HAP-1 (cell line): ENCODE measurements at regions not wholly inside any gene's neighbourhood (a gene's known extent, or its start where the extent isn't known, plus 50 kb on each side); places are given as distances from the start of the nearest gene placed in this dataset.

Source experiments
- DNase-seq, 2 experiments: peaks; one replicate each; pipeline ENCODE4 v3.0.0-alpha.2; 2016 to 2020; ENCODE audit warnings: low spot score in 2 of 2
- H3K27me3 ChIP-seq: fragments of 250-450 bp; sonication (Bioruptor Pico); 2 replicates; pipeline ENCODE4 v1.5.1; 2020; ENCODE audit warnings: low read depth, mild to moderate bottlenecking, moderate library complexity
- H3K36me3 ChIP-seq: fragments of 250-450 bp; sonication (Bioruptor Pico); replicated peaks from 2 replicates; pipeline ENCODE4 v1.5.1; 2020; ENCODE audit warnings: mild to moderate bottlenecking
- H3K4me1 ChIP-seq: fragments of 250-450 bp; sonication (Bioruptor Pico); 2 replicates; pipeline ENCODE4 v1.5.1; 2020; ENCODE audit warnings: mild to moderate bottlenecking
- H3K4me3 ChIP-seq: fragments of 250-450 bp; sonication (Bioruptor Pico); 2 replicates; pipeline ENCODE4 v1.5.1; 2020; ENCODE audit warnings: mild to moderate bottlenecking, moderate library complexity
- H3K9me3 ChIP-seq: fragments of 250-450 bp; sonication (Bioruptor Pico); 2 replicates; pipeline ENCODE4 v1.5.1; 2020; ENCODE audit warnings: mild to moderate bottlenecking, moderate library complexity
- in situ Hi-C: fragments of 300-500 bp; cut with MboI; formaldehyde crosslinking; loops from 3 replicates; pipeline ENCODE4 v1.14.3; 2020; ENCODE audit warnings: low sequenced_read_pairs, inconsistent platforms, mixed read lengths

GRCh38 chr3:106172780-106173179 lies 304.0 kb upstream of the CBLB start:
- Histone ChIP-seq H3K27me3 (no peaks in the 10 kb centered on the region), H3K4me3 (no peak overlapping the region), H3K9me3 (no peaks in the 10 kb centered on the region), H3K36me3 (no peaks in the 10 kb centered on the region), H3K4me1 (peaks cover 14% of the 10 kb centered on the region)
- DNase-seq: no peak
- in situ Hi-C loops: no loop called here

GRCh38 chr3:106175276-106175675 lies 306.5 kb upstream of the CBLB start:
- H3K4me1 ChIP-seq: peaks cover 9% of the 10 kb centered on the region
- DNase-seq: no peak
- in situ Hi-C loops: no loop called here
- H3K9me3 ChIP-seq: no peaks in the 10 kb centered on the region
- H3K36me3 ChIP-seq: no peaks in the 10 kb centered on the region
- H3K4me3 ChIP-seq: no peak overlapping the region
- H3K27me3 ChIP-seq: no peaks in the 10 kb centered on the region

- H3K9me3 ChIP-seq: no peaks in the 10 kb centered on the region
- H3K4me3 ChIP-seq: no peak overlapping the region
- peaks cover 9% of the 10 kb centered on the region for H3K4me1 ChIP-seq
- H3K27me3 ChIP-seq: no peaks in the 10 kb centered on the region
- H3K36me3 ChIP-seq: no peaks in the 10 kb centered on the region
- in situ Hi-C loops: no loop called here
- no peak for DNase-seq
These were observed 307.9 kb upstream of the CBLB start for GRCh38 chr3:106176734-106177133.

- in situ Hi-C loops: no loop called here
- Histone ChIP-seq H3K4me1 (no peaks in the 10 kb centered on the region), H3K27me3 (0 out of 2 replicates have a peak, but pooled peaks cover 3% of the 10 kb centered on the region), H3K4me3 (no peak overlapping the region), H3K9me3 (no peaks in the 10 kb centered on the region), H3K36me3 (no peaks in the 10 kb centered on the region)
- DNase-seq: no peak
These were observed 314.2 kb upstream of the CBLB start for GRCh38 chr3:106182950-106183511.

- 0 out of 2 replicates have a peak, but pooled peaks cover 3% of the 10 kb centered on the region for H3K27me3 ChIP-seq
- H3K4me3 ChIP-seq: no peak overlapping the region
- no peaks in the 10 kb centered on the region for H3K4me1 ChIP-seq
- in situ Hi-C loops: no loop called here
- H3K36me3 ChIP-seq: no peaks in the 10 kb centered on the region
- H3K9me3 ChIP-seq: no peaks in the 10 kb centered on the region
- DNase-seq: no peak
These were observed 315.1 kb upstream of the CBLB start for GRCh38 chr3:106183762-106184391.

- DNase-seq: no peak
- H3K27me3 ChIP-seq: 0 out of 2 replicates have a peak, but pooled peaks cover 3% of the 10 kb centered on the region
- in situ Hi-C loops: no loop called here
- H3K4me3 ChIP-seq: no peak overlapping the region
- no peaks in the 10 kb centered on the region for H3K36me3 ChIP-seq
- H3K9me3 ChIP-seq: no peaks in the 10 kb centered on the region
- H3K4me1 ChIP-seq: no peaks in the 10 kb centered on the region
These were observed 316.0 kb upstream of the CBLB start for GRCh38 chr3:106184540-106185457.

GRCh38 chr3:106185949-106186348 lies 317.1 kb upstream of the CBLB start:
- Histone ChIP-seq H3K27me3 (0 out of 2 replicates have a peak, but pooled peaks cover 3% of the 10 kb centered on the region), H3K4me3 (no peak overlapping the region), H3K9me3 (no peaks in the 10 kb centered on the region), H3K36me3 (no peaks in the 10 kb centered on the region), H3K4me1 (no peaks in the 10 kb centered on the region)
- in situ Hi-C loops: no loop called here
- no peak for DNase-seq

- in situ Hi-C loops: no loop called here
- Histone ChIP-seq H3K4me3 (no peak overlapping the region), H3K9me3 (no peaks in the 10 kb centered on the region), H3K4me1 (no peaks in the 10 kb centered on the region), H3K36me3 (no peaks in the 10 kb centered on the region), H3K27me3 (0 out of 2 replicates have a peak, but pooled peaks cover 3% of the 10 kb centered on the region)
- no peak for DNase-seq
These were observed 321.5 kb upstream of the CBLB start for GRCh38 chr3:106190296-106190695.

GRCh38 chr3:106191211-106191610 lies 322.4 kb upstream of the CBLB start:
- H3K4me1 ChIP-seq: no peaks in the 10 kb centered on the region
- no peak overlapping the region for H3K4me3 ChIP-seq
- in situ Hi-C loops: no loop called here
- H3K27me3 ChIP-seq: no peaks in the 10 kb centered on the region
- H3K36me3 ChIP-seq: no peaks in the 10 kb centered on the region
- no peak for DNase-seq
- no peaks in the 10 kb centered on the region for H3K9me3 ChIP-seq

GRCh38 chr3:106191913-106192312 lies 323.1 kb upstream of the CBLB start:
- H3K4me3 ChIP-seq: no peak overlapping the region
- in situ Hi-C loops: no loop called here

GRCh38 chr3:106193876-106194275 lies 325.1 kb upstream of the CBLB start:
- Histone ChIP-seq H3K4me3 (no peak overlapping the region), H3K4me1 (no peaks in the 10 kb centered on the region), H3K9me3 (no peaks in the 10 kb centered on the region), H3K27me3 (no peaks in the 10 kb centered on the region), H3K36me3 (no peaks in the 10 kb centered on the region)
- in situ Hi-C loops: no loop called here
- DNase-seq: no peak

More at GRCh38 chr3:106191913-106192312, 323.1 kb upstream of the CBLB start:
- no peaks in the 10 kb centered on the region for H3K27me3 ChIP-seq
- no peaks in the 10 kb centered on the region for H3K4me1 ChIP-seq
- no peak for DNase-seq
- H3K9me3 ChIP-seq: no peaks in the 10 kb centered on the region
- no peaks in the 10 kb centered on the region for H3K36me3 ChIP-seq

- no peak for DNase-seq
- no peaks in the 10 kb centered on the region for H3K9me3 ChIP-seq
- no peak overlapping the region for H3K4me3 ChIP-seq
- no peaks in the 10 kb centered on the region for H3K36me3 ChIP-seq
- no peaks in the 10 kb centered on the region for H3K27me3 ChIP-seq
- no peaks in the 10 kb centered on the region for H3K4me1 ChIP-seq
- in situ Hi-C loops: no loop called here
These were observed 325.9 kb upstream of the CBLB start for GRCh38 chr3:106194726-106195125.

- DNase-seq: no peak
- H3K36me3 ChIP-seq: no peaks in the 10 kb centered on the region
- H3K9me3 ChIP-seq: no peaks in the 10 kb centered on the region
- H3K4me3 ChIP-seq: no peak overlapping the region
- in situ Hi-C loops: no loop called here
- no peaks in the 10 kb centered on the region for H3K27me3 ChIP-seq
- no peaks in the 10 kb centered on the region for H3K4me1 ChIP-seq
These were observed 328.9 kb upstream of the CBLB start for GRCh38 chr3:106197532-106198194.
